ENCODE measurements at regions not wholly inside any gene's neighbourhood (a gene's known extent, or its start where the extent isn't known, plus 50 kb on each side); places are given as distances from the start of the nearest gene placed in this dataset.

- no peak for FAIRE-seq
Measured at GRCh38 chr4:185894481-185894880, 82.5 kb upstream of the SORBS2 start.

- no peak for FAIRE-seq
Measured at GRCh38 chr4:185895351-185895750, 83.4 kb upstream of the SORBS2 start.

GRCh38 chr4:185895866-185896265 lies 83.9 kb upstream of the SORBS2 start:
- no peak for FAIRE-seq

GRCh38 chr4:185896817-185897488 lies 85.0 kb upstream of the SORBS2 start:
- FAIRE-seq: no peak

GRCh38 chr4:185898413-185898812 lies 86.4 kb upstream of the SORBS2 start:
- no peak for FAIRE-seq

- FAIRE-seq: no peak
Measured at GRCh38 chr4:185899833-185900232, 87.8 kb upstream of the SORBS2 start.

GRCh38 chr4:185902654-185903053 lies 90.7 kb upstream of the SORBS2 start:
- no peak for FAIRE-seq

GRCh38 chr4:185903205-185903604 lies 91.2 kb upstream of the SORBS2 start:
- FAIRE-seq: no peak

GRCh38 chr4:185904381-185904780 lies 92.4 kb upstream of the SORBS2 start:
- no peak for FAIRE-seq

GRCh38 chr4:185909972-185910371 lies 98.0 kb upstream of the SORBS2 start:
- FAIRE-seq: no peak

- no peak for FAIRE-seq
Measured at GRCh38 chr4:185911556-185912064, 99.6 kb upstream of the SORBS2 start.

GRCh38 chr4:185912779-185913178 lies 100.8 kb upstream of the SORBS2 start:
- no peak for FAIRE-seq

- peak; percentile 99 for FAIRE-seq
Measured at GRCh38 chr4:185914583-185915199, 102.7 kb upstream of the SORBS2 start.

GRCh38 chr4:185915271-185915670 lies 103.3 kb upstream of the SORBS2 start:
- FAIRE-seq: no peak

- no peak for FAIRE-seq
Measured at GRCh38 chr4:185915817-185916216, 103.8 kb upstream of the SORBS2 start.

- no peak for FAIRE-seq
Measured at GRCh38 chr4:185916231-185916630, 104.2 kb upstream of the SORBS2 start.

- FAIRE-seq: no peak
Measured at GRCh38 chr4:185916683-185917082, 104.7 kb upstream of the SORBS2 start.

- FAIRE-seq: no peak
Measured at GRCh38 chr4:185919107-185919506, 107.1 kb upstream of the SORBS2 start.

- no peak for FAIRE-seq
Measured at GRCh38 chr4:185920171-185920570, 108.2 kb upstream of the SORBS2 start.

- FAIRE-seq: no peak
Measured at GRCh38 chr4:185920691-185921260, 108.8 kb upstream of the SORBS2 start.

- FAIRE-seq: peak; percentile 7
Measured at GRCh38 chr4:185921583-185922555, 109.9 kb upstream of the SORBS2 start.

GRCh38 chr4:185924458-185925044 lies 112.6 kb upstream of the SORBS2 start:
- no peak for FAIRE-seq

- no peak for FAIRE-seq
Measured at GRCh38 chr4:185925910-185926360, 113.9 kb upstream of the SORBS2 start.

Measured in TTC549 (cell line).